ENCODE measurements at regions not wholly inside any gene's neighbourhood (a gene's known extent, or its start where the extent isn't known, plus 50 kb on each side); places are given as distances from the start of the nearest gene placed in this dataset.

DNA sequence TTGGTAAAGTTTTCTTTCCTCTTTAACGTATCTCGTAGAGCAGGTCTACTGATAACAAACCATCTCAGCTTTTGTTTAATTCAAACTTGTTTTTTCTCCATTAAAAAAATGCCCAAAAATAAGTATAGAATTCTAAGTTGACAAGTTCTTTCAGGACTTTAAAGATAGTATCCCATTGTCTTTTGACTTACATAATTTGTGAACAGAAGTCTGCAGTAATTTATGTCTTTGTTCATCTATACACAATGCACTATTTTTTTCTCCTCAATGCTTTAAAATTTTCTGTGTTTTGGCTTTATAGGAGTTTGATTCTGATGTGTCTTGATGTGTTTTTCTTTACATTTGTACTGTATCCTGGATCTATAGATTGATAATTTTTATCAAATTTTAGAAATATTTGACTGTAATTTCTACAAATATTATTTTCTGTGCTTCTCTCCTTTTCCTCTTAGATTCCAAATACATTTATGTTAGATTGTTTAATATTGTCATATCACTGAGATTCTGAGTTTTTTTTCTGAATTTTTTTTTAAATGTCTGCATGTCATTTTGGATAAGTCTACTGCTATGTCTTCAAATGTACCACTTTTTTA lies 143.3 kb downstream of the FTCDNL1 start:
- no peak for DNase-seq (ENCODE audit: low spot score)

GRCh38 chr2:199705538-199705937 lies 145.5 kb downstream of the FTCDNL1 start:
- no peak for DNase-seq (ENCODE audit: low spot score)

GRCh38 chr2:199704358-199705238 lies 146.4 kb downstream of the FTCDNL1 start:
- DNase-seq (ENCODE audit: low spot score): peak; percentile 29

DNA sequence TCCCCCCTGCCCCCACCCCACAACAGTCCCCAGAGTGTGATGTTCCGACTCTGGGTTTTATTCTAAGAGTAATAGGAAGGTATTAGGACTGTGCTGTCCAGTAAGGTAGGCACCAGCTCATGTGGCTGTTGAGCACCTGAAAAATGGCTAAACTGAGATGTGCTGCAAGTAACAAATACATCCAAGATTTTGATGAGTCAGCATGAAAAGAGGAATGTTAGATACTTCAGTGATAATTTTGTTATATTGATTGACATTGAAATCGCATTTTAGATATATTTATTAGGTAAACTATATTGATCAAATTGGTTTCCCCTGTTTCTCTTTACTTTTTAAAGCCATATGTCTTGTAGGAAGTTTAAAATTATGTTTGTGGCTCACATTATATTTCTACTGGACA lies 147.8 kb downstream of the FTCDNL1 start:
- DNase-seq (ENCODE audit: low spot score): no peak

DNA sequence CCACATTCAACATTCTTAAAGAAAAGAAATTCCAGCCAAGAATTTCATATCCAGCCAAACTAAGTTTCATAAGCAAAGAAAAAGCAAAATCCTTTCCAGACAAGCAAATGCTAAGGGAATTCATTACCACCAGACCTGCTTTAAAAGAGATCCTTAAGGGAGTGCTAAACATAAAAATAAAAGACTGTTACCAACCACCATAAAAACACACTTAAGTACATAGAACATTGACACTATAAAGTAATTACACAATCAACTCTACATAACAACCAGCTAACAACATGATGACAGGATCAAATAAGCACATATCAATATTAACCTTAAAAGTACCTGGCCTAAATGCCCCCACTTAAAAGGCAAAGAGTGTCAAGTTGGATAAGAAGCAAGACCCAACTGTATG lies 153.5 kb downstream of the FTCDNL1 start:
- no peak for DNase-seq (ENCODE audit: low spot score)

DNA sequence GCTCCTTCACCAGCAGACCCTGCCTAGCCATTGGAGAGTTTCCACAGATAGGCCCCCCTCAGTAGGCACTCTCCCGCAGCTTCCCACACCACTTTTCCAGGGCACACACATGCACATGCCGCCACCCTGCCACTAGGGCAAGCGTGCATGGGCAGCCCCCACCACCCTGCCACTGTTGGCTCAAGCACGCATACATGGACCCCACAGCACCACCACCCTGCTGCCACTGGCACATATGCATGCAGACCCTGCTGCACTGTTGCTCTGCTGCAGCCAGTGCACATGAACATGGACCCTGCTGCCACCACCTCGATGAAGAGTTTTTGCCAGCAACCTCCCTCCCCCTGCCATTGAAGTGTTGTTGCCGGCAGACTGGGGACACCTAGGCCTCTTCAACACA lies 154.9 kb downstream of the FTCDNL1 start:
- no peak for DNase-seq (ENCODE audit: low spot score)

DNA sequence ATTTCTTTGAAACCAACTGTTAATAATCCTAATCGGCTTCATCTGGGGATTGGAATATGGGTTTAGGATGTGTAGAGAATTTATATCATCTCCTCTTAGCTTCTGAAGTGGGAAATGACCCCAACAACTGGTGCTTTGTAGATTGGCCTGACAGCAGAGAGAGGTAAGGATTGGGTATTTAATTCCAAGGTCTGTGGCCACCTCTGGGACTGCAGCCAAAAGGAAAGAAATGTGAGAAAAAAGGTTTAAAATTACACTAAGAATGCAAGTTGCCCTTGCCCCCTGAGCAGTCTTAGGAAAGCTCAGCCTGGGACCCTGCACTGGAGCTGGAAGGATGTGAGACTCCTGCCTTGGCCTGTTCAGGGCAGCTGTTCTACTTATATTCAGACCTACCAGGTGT lies 157.1 kb downstream of the FTCDNL1 start:
- no peak for DNase-seq (ENCODE audit: low spot score)

DNA sequence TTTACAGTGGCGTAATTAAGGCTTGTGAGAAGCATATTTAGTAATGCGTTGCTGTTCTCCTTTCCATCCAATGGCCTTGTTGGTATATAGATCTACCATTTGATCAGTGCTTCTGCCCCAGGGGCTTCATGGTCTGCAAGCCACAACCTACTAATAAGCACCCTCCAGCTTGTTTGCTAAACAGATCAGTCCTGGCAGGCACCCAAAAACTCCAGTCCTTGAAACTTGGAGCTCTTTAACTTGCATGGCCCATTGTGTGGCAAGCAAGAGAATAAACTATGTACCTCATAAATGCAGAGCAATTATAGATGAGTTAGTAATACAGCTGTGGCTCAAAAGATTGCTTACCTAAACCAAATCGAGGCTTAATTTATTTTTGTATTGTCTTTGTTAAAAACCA lies 158.5 kb downstream of the FTCDNL1 start:
- DNase-seq (ENCODE audit: low spot score): no peak

- no peak for DNase-seq (ENCODE audit: low spot score)
Observed at GRCh38 chr2:199690225-199690624, 160.8 kb downstream of the FTCDNL1 start.

GRCh38 chr2:199685669-199686068 lies 165.3 kb downstream of the FTCDNL1 start:
- DNase-seq (ENCODE audit: low spot score): no peak

DNA sequence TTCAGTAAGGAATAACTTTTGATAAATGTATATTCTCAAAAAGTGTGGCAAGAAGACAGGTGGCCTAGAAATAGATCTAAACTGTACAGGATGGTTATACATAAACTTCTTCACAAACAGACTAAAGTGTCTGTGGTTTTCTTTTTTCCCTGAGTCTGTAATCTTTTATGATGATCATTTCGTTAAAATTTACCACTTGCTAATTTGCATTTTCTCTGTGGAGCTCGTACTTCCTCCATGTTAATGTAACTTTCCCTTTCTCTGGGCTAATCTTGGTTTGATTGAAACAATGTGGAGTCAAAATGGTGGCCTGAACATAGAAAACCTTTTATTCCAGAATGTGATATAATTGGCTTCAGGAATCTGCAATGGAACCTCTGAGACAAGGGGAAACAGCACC lies 166.2 kb downstream of the FTCDNL1 start:
- DNase-seq (ENCODE audit: low spot score): no peak

DNA sequence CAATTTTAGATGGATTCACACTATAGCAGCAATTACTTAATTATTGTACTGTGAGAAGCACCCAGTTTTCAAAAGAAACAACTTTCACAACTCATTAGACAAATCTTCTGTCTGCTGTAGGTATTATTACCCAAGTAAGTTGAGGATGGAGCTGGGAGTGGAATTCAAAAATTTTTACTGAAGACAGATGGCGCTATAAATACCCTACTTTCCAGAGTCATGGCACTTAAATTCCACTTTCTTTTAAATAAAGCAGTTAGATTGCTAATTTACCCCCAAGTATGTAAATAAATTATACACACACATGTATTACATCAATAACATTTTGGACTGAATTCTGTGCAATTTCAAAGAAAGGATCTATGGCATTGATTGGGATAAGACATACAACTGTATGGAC lies 166.8 kb downstream of the FTCDNL1 start:
- no peak for DNase-seq (ENCODE audit: low spot score)

DNA sequence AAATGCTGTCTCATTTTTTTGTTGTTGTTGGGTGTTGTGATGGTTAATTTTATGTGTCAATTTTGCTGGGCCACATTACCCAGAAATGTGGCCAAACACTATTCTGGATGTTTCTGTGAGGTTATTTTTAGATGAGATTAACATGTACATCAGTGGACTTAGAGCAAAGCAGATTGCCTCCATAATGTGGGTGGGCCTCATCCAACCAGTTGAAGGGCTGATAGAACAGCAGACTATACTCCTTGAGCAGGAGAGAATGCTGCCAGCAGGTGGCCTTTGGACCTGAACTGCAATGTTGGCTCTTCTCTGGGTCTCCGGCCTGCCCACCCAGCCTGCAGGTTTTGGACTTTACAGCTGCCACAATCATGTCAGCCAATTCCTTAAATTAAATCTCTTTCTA lies 169.0 kb downstream of the FTCDNL1 start:
- no peak for DNase-seq (ENCODE audit: low spot score)

GRCh38 chr2:199680482-199680881 lies 170.5 kb downstream of the FTCDNL1 start:
- no peak for DNase-seq (ENCODE audit: low spot score)

GRCh38 chr2:199679883-199680282 lies 171.1 kb downstream of the FTCDNL1 start:
- no peak for DNase-seq (ENCODE audit: low spot score)

GRCh38 chr2:199677881-199678280 lies 173.1 kb downstream of the FTCDNL1 start:
- no peak for DNase-seq (ENCODE audit: low spot score)

DNA sequence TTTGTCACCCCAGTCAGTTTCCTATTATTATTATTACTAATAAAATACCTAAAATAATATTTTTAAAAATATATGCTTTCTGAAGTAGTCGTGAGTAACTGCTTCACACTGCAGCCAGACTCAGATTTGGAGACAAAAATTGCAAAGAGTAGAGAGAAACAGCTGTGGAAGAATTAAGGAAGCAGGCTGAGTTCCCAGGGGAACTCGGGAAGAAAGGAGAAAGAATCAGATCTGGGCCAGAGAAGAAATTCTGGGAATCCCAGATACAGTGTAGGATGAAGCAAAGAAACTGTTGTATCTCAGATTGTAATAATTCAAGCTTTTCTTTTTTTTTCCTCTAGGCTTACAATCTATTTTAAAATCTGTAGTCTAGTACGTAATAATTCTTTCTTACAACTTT lies 182.3 kb downstream of the FTCDNL1 start:
- DNase-seq (ENCODE audit: low spot score): no peak

- no peak for DNase-seq (ENCODE audit: low spot score)
Observed at GRCh38 chr2:199663157-199663556, 187.8 kb downstream of the FTCDNL1 start.

GRCh38 chr2:199662255-199662654 lies 188.7 kb downstream of the FTCDNL1 start:
- DNase-seq (ENCODE audit: low spot score): no peak

DNA sequence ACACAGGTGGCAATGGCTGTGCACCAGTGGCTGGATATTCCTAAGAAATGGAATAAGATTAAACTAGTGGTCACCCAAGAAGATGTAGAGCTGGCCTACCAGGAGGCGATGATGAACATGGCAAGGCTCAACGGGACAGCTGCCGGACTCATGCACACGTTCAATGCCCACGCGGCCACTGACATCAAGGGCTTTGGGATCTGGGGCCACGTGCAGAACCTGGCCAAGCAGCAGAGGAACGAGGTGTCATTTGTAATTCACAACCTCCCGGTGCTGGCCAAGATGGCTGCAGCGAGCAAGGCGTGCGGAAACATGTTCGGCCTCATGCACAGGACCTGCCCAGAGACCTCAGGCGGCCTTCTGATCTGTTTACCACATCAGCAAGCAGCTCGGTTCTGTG lies 190.8 kb downstream of the FTCDNL1 start:
- no peak for DNase-seq (ENCODE audit: low spot score)

DNA sequence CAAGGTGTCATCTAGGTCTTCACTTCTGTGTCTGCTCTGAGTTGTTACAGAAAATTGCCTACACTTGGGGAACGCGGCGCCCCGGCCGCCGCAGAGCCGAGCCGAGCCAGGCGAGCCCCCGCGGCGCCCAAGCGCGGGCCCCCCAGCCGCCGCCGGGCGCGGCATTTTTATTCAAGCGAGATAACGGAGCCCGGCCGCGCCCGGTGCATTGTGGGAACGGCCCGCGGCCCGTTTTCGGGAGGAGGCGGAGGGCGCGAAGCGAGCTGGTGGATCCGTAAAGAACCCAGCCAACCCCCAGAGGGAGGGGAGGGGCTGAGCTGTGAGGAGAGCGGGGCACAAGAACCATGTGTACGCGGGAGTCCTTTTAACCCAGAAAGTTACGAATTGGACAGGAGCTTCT lies 191.8 kb downstream of the FTCDNL1 start:
- no peak for DNase-seq (ENCODE audit: low spot score)

DNA sequence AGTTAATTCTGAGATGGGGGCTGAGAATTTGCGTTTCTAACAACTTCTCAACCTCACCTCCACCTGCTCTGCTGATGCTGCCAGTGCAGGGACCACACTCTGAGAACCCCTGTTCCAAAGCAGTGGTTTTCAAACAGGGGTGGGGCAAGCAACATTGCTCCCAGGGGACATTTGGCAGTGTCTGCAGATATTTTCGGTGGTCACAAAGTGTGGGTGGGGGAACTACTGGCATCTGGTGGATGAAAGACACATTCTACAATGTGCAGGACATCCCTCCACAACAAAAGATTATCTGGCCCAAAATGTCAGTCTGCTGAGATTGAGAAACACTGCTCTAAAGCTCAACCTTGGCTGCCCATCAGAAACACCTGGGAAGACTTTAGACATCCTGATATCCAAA lies 188.7 kb upstream of the SATB2 start:
- DNase-seq (ENCODE audit: low spot score): no peak

- DNase-seq (ENCODE audit: low spot score): no peak
Observed at GRCh38 chr2:199631129-199631528, 173.4 kb upstream of the SATB2 start.

- DNase-seq (ENCODE audit: low spot score): no peak
Observed at GRCh38 chr2:199629301-199629700, 171.6 kb upstream of the SATB2 start.
